BE2C (cell line): ENCODE measurements at regions not wholly inside any gene's neighbourhood (a gene's known extent, or its start where the extent isn't known, plus 50 kb on each side); places are given as distances from the start of the nearest gene placed in this dataset.
"Not testable (repeated sequence)": the region's sequence is repeated elsewhere in the genome, so short reads cannot be mapped to it uniquely, and the experiment has no call there.

Source experiments
- DNase-seq: peaks from one replicate; pipeline ENCODE4 v3.0.0-alpha.2; 2020
- H3K27me3 ChIP-seq: fragments of 250-450 bp; sonication (Bioruptor Pico); 2 replicates; pipeline ENCODE4 v1.5.1; 2020; ENCODE audit warnings: mild to moderate bottlenecking
- H3K36me3 ChIP-seq: fragments of 250-450 bp; sonication (Bioruptor Pico); 2 replicates; pipeline ENCODE4 v1.5.1; 2020; ENCODE audit warnings: mild to moderate bottlenecking
- H3K4me1 ChIP-seq: fragments of 250-450 bp; sonication (Bioruptor Pico); 2 replicates; pipeline ENCODE4 v1.5.1; 2020
- H3K4me3 ChIP-seq: 2 replicates; pipeline ENCODE4 v1.5.1; 2011; ENCODE audit warnings: low read depth, low read length
- H3K9me3 ChIP-seq: fragments of 250-450 bp; sonication (Bioruptor Pico); 2 replicates; pipeline ENCODE4 v1.5.1; 2020
- CTCF ChIP-seq: IDR thresholded peaks from 2 replicates; pipeline ENCODE4 v1.5.1; 2012; ENCODE audit warnings: mild to moderate bottlenecking, low read depth, low read length

GRCh38 chr2:195534971-195535370 is 122.1 kb upstream of the SLC39A10 start:
- Histone ChIP-seq H3K36me3 (no peaks in the 10 kb centered on the region), H3K9me3 (no peaks in the 10 kb centered on the region), H3K27me3 (no peaks in the 10 kb centered on the region), H3K4me3 (no peak overlapping the region), H3K4me1 (peaks cover 26% of the 10 kb centered on the region)
- DNase-seq, result no peak
- no peak for TF ChIP-seq CTCF

- Histone ChIP-seq H3K4me1 (peaks cover 26% of the 10 kb centered on the region), H3K4me3 (no peak overlapping the region), H3K9me3 (no peaks in the 10 kb centered on the region), H3K36me3 (no peaks in the 10 kb centered on the region), H3K27me3 (no peaks in the 10 kb centered on the region)
- TF ChIP-seq CTCF, result peak; percentile 36
- peak; percentile 82 for DNase-seq
Observed at GRCh38 chr2:195533771-195534642, 123.0 kb upstream of the SLC39A10 start.

GRCh38 chr2:195532628-195533271 is 124.3 kb upstream of the SLC39A10 start:
- no peaks in the 10 kb centered on the region for H3K27me3 ChIP-seq
- H3K4me1 ChIP-seq, result peaks cover 26% of the 10 kb centered on the region
- H3K9me3 ChIP-seq, result no peaks in the 10 kb centered on the region
- peak overlapping the region; percentile 26 for H3K4me3 ChIP-seq
- H3K36me3 ChIP-seq, result no peaks in the 10 kb centered on the region
- no peak for DNase-seq
- TF ChIP-seq CTCF, result no peak

GRCh38 chr2:195532255-195532627 is 124.8 kb upstream of the SLC39A10 start:
- H3K4me3 ChIP-seq, result no peak overlapping the region
- H3K36me3 ChIP-seq, result no peaks in the 10 kb centered on the region
- no peak for DNase-seq
- TF ChIP-seq CTCF, result no peak
- H3K27me3 ChIP-seq, result no peaks in the 10 kb centered on the region
- H3K9me3 ChIP-seq, result no peaks in the 10 kb centered on the region
- peaks cover 26% of the 10 kb centered on the region for H3K4me1 ChIP-seq

GRCh38 chr2:195531754-195532153 is 125.3 kb upstream of the SLC39A10 start:
- Histone ChIP-seq H3K27me3 (no peaks in the 10 kb centered on the region), H3K36me3 (no peaks in the 10 kb centered on the region), H3K4me1 (peaks cover 26% of the 10 kb centered on the region), H3K4me3 (no peak overlapping the region), H3K9me3 (no peaks in the 10 kb centered on the region)
- no peak for TF ChIP-seq CTCF
- DNase-seq, result peak; percentile 39

GRCh38 chr2:195523242-195523641 is 133.8 kb upstream of the SLC39A10 start:
- H3K4me1 ChIP-seq, H3K4me3 ChIP-seq, DNase-seq, H3K27me3 ChIP-seq, H3K9me3 ChIP-seq, H3K36me3 ChIP-seq: not testable (repeated sequence)
